ENCODE measurements at regions not wholly inside any gene's neighbourhood (a gene's known extent, or its start where the extent isn't known, plus 50 kb on each side); places are given as distances from the start of the nearest gene placed in this dataset.
A peak's percentile ranks its signal among the peaks of the same experiment; 100 is the strongest.

DNA sequence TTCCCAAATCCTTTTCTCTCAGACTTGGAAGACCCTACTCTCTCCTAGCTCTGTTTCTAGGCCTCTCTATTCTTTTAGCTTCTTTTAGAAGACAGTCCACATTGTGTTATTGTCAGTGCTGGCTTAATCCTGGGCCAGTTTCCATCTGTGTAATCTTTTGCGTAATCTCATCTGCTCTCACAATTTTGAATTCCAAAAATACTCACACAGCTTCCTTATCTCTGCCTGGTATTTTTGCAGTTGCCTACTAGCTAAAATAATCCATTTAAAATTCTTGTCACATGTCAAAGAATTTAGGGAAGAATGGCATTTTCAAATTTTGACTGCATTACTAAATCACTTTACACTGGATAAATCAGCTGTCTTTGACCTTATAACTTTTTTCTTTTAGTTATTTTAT, 200.6 kb upstream of the MEX3C start:
- H3K4me2 ChIP-seq, result peak overlapping the region in 5 of 11 experiments; percentile 8 to 49 (median 28); a peak in 10 of 22 replicates
- no peaks in the 10 kb centered on the region for H4K20me1 ChIP-seq
- peaks cover 0 to 28% (median 0%) of the 10 kb centered on the region in 10 experiments; a peak in 8 of 20 replicates for H3K4me1 ChIP-seq
- H3K36me3 ChIP-seq, result no peaks in the 10 kb centered on the region
- H3K27me3 ChIP-seq, result no peaks in the 10 kb centered on the region
- no peak overlapping the region for H3K9ac ChIP-seq
- H3K4me3 ChIP-seq, result no peak overlapping the region
- peak overlapping the region in 2 of 11 experiments; percentile 7 to 32; a peak in 1 of 22 replicates for H3K27ac ChIP-seq
- no peaks in the 10 kb centered on the region for H3K9me3 ChIP-seq (replicated peaks in 1 of 11)
- TF ChIP-seq Cebpa-rat (IDR thresholded peaks at IDR 0.05), result no peak

DNA sequence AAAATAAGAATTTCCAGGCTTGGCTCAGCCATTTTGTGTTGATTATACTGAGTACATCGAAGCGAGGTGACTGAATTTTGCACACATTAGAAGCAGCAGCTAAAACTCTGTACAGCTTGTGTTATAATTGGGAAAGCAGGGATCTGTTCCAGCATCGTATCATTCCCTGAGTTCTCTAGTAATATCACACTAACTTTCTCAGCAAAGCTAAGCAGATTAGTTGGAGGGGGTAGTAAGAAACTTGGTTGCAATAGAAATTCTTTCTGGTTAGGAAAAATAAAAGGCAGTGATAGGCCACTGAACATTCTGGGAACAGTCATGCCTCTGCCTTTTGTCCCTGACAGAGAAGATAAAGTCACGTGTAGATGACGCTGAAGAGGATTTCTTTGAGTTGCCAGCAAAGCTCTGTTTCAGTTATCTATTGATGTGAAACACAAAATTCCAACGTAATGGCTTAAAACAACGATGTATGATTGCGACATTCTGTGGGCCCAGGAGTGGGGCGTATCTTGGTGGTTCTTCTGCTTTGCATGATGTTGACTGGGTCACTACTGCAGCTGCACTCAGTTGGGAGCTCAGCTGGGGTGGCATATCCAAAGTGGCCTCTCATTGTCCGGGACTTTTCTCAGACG, 202.1 kb upstream of the MEX3C start:
- peak in 8 of 11 experiments; percentile 24 to 87 (median 47); a peak in 9 of 22 replicates for TF ChIP-seq Cebpa-rat (IDR thresholded peaks at IDR 0.05)
- no peaks in the 10 kb centered on the region for H4K20me1 ChIP-seq
- no peak overlapping the region for H3K4me3 ChIP-seq

DNA sequence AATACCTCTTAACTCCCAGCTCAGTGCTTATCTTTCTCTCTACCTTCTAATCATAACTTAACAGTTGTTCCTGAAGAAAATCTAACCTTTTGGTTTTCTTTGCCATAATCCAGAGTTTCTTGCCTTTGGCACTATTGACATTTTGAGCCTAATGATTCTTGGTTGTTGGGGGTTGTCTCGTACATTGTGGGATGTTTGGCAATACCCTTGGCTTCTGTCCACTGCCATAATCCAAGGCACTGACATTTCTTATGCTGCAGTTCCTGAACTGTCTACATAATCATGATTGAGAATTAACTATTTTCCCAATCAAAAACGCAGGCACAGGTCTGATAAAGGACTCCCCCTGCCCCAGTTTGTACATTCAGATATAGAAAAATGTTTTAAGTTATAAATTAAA, 203.2 kb upstream of the MEX3C start:
- no peak overlapping the region for H3K9ac ChIP-seq
- H3K4me2 ChIP-seq, result no peak overlapping the region
- TF ChIP-seq Cebpa-rat (IDR thresholded peaks at IDR 0.05), result no peak
- H4K20me1 ChIP-seq, result no peaks in the 10 kb centered on the region
- H3K27ac ChIP-seq, result no peak overlapping the region
- H3K27me3 ChIP-seq, result no peaks in the 10 kb centered on the region
- no peaks in the 10 kb centered on the region for H3K36me3 ChIP-seq
- H3K4me3 ChIP-seq, result no peak overlapping the region
- peaks cover 0 to 28% (median 0%) of the 10 kb centered on the region in 10 experiments; a peak in 8 of 20 replicates for H3K4me1 ChIP-seq
- no peaks in the 10 kb centered on the region for H3K9me3 ChIP-seq (replicated peaks in 1 of 11)

More for the DNA sequence above, 202.1 kb upstream of the MEX3C start:
- Histone ChIP-seq H3K4me1 (peaks cover 0 to 28% (median 0%) of the 10 kb centered on the region in 10 experiments; a peak in 8 of 20 replicates), H3K9ac (no peak overlapping the region), H3K36me3 (no peaks in the 10 kb centered on the region), H3K27ac (no peak overlapping the region), H3K27me3 (no peaks in the 10 kb centered on the region), H3K4me2 (peak overlapping the region in 3 of 11 experiments; percentile 11 to 18 (median 14); a peak in 4 of 22 replicates), H3K9me3 (replicated peaks in 1 of 11) (no peaks in the 10 kb centered on the region)

DNA sequence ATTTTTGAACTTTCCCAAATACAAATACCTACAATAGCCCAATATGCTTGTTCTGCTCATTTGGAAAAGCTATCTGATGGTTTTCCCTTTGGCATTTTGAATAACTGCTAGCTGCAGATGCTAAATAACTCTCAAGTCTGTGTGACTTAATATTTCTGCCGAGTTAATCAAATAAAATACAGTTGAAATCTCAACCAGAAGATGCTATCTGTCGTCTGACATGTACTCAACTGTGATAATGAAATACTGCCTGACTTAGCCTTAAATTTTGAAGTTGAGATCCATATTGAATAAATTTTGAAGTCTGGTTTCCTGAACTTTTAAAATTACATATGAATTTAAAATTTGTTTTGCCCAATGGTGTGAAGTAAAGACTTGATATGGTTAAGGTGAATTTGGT, 204.4 kb upstream of the MEX3C start:
- Histone ChIP-seq H3K4me3 (no peak overlapping the region), H3K4me1 (peaks cover 0 to 28% (median 0%) of the 10 kb centered on the region in 10 experiments; a peak in 8 of 20 replicates), H4K20me1 (no peaks in the 10 kb centered on the region), H3K9me3 (replicated peaks in 1 of 11) (no peaks in the 10 kb centered on the region), H3K36me3 (no peaks in the 10 kb centered on the region), H3K27me3 (no peaks in the 10 kb centered on the region), H3K9ac (no peak overlapping the region), H3K4me2 (no peak overlapping the region), H3K27ac (no peak overlapping the region)
- TF ChIP-seq Cebpa-rat (IDR thresholded peaks at IDR 0.05), result no peak

DNA sequence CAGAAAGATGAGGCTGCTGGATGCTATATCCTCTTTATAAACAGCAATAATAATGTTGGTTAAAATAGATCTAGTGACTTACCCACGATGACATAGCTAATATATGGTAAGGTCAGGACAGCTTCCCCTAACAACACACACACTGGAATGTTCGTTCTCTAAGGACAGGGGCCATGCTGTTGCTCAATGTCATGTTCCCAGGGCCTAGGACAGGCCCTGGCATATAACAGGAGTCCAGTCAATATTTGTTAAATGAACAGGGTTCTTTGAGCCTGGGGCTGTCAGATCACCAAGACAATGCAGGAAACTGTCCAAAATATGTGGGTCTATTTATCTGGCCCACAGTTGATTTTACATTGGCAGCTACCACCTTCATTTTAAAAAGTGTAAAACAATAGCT, 207.1 kb upstream of the MEX3C start:
- Histone ChIP-seq H4K20me1 (no peaks in the 10 kb centered on the region), H3K27me3 (no peaks in the 10 kb centered on the region), H3K27ac (no peak overlapping the region), H3K36me3 (no peaks in the 10 kb centered on the region), H3K4me2 (no peak overlapping the region), H3K9ac (no peak overlapping the region), H3K4me1 (peaks cover 0 to 4% (median 0%) of the 10 kb centered on the region in 10 experiments; a peak in 3 of 20 replicates), H3K9me3 (replicated peaks in 1 of 11) (no peaks in the 10 kb centered on the region), H3K4me3 (no peak overlapping the region)
- TF ChIP-seq Cebpa-rat (IDR thresholded peaks at IDR 0.05), result no peak

DNA sequence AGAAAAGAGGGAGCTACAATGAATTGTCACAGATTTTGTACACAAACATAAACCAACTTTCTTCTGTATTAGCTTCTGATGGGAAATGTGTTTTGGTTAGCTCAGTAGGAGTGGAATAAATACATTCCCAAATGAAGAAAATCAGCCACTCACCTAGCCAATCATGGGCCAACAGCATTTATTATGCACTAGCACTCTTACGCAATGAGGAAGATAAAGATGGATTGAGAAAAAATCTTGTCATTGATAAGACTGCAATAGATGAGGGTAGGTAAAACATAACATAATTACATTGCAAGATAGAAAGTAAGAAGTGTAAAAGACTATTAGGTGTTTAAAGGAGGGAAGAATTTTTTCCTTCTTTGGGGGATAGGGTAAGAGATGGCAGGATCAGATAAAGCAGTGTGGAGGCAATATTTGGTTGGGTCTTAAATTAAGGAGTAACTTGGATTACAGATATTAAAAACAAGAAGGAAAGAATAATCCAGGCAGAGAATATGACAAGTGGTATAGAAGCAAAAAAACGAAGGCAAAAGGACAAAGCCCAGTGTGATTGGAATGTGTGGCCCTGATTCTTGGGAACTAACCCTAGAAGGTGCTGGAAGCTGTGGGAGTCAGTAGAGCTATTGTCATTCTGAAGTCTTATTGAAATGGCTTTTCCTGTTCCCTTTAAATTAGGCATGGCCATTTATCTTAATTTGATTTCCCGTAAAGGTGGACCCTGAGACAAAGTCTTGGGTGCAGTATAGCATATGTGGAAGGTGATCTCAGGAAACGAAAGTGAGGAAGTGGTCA, 208.4 kb upstream of the MEX3C start:
- TF ChIP-seq Cebpa-rat (IDR thresholded peaks at IDR 0.05), result peak in 1 of 11 experiments; percentile 28; a peak in 1 of 22 replicates
- no peak overlapping the region for H3K27ac ChIP-seq
- no peak overlapping the region for H3K9ac ChIP-seq
- no peaks in the 10 kb centered on the region for H3K9me3 ChIP-seq (replicated peaks in 1 of 11)
- H3K4me2 ChIP-seq, result no peak overlapping the region
- no peaks in the 10 kb centered on the region for H3K27me3 ChIP-seq
- no peaks in the 10 kb centered on the region for H3K4me1 ChIP-seq
- H3K36me3 ChIP-seq, result no peaks in the 10 kb centered on the region
- H3K4me3 ChIP-seq, result no peak overlapping the region
- H4K20me1 ChIP-seq, result no peaks in the 10 kb centered on the region

DNA sequence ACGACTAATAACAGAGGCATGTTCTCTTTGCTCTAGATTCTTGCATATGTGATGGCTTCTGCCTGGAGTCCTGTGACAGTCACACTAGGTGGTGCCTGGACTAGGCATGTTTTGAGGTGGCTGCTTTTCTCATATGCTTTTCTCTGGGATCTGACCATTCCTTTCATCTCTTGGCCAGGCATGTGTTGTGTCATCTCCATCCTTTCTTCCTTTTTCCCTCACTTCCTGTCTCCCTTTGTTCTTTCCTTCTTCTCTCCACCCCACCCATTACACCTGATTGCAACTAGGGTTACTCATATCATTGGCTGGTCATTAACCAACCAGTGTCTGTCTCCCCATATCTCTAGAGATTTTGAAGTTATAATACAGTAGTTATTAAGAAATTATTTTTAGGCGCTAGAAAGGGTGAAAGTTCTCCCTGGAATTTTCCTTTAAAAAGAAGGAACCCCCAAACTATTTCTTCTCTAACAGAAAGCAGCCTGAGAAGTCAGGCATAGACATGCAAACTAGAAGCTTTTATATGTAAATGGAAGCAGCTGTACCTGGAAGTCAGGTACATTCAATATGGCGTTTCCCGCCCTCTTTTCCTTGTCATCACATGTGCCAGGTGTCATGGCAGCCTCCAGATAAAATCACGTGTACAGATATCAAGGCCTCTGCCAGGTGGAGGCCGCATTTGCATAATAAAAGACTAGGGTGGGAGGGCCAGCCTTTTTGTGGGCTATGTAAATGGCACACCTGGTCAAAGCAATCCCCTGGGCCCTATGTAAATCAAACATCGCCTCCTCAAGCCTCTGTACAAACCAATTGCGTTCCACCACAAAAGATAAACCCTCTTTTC, 220.4 kb upstream of the MEX3C start:
- Histone ChIP-seq H3K27me3 (no peaks in the 10 kb centered on the region), H3K4me3 (no peak overlapping the region), H3K9me3 (replicated peaks in 1 of 11) (no peaks in the 10 kb centered on the region), H3K9ac (no peak overlapping the region), H4K20me1 (no peaks in the 10 kb centered on the region), H3K27ac (no peak overlapping the region), H3K4me2 (no peak overlapping the region), H3K4me1 (no peaks in the 10 kb centered on the region), H3K36me3 (no peaks in the 10 kb centered on the region)
- TF ChIP-seq Cebpa-rat (IDR thresholded peaks at IDR 0.05), result no peak

DNA sequence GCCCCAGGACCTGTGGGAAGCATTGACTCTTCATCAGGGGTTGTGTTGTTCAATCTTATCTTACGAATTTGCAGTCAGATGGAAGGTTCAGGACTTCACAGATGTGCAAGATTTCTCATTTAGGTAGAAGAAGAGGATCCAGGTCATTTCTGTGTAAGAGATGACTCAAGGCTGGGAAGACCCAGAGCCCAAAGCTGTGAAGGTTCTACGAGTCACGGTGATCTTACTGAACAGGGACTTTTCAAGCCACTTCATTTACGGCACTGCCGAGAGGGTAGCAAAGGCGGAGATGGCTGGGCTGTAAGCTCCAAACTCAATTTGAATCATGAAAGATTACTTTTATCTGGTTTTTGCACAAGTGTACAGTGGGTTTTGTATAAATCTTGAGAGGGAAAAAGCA, 228.0 kb upstream of the MEX3C start:
- TF ChIP-seq Cebpa-rat (IDR thresholded peaks at IDR 0.05), result no peak
- Histone ChIP-seq H3K4me1 (peaks cover 0 to 7% (median 5%) of the 10 kb centered on the region in 10 experiments; a peak in 15 of 20 replicates), H3K9ac (no peak overlapping the region), H3K4me2 (no peak overlapping the region), H3K27me3 (no peaks in the 10 kb centered on the region), H3K27ac (no peak overlapping the region), H3K9me3 (replicated peaks in 1 of 11) (no peaks in the 10 kb centered on the region; a peak in 1 of 22 replicates), H3K4me3 (no peak overlapping the region), H4K20me1 (no peaks in the 10 kb centered on the region), H3K36me3 (no peaks in the 10 kb centered on the region)

DNA sequence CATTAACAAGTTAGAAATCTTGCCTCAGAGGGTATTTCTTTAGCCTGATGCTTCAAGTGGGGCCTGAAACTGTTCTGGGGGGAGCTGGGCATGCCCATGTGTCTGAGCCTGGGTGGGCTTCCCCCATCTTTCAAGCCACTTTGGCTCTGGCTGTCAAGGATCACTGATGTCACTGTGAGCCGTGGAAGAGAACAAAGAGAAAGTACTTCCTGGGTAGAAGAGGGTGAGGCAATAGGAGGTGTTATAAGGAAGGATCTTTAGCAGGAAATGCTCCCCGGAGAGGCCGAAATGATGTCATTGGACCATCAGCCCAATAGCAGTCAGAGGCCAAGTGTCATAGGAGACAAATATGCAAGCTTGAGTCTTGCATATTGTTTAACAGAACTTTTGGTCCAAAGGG, 228.4 kb upstream of the MEX3C start:
- Histone ChIP-seq H3K4me2 (no peak overlapping the region), H3K4me1 (peaks cover 0 to 11% (median 7%) of the 10 kb centered on the region in 10 experiments; a peak in 15 of 20 replicates), H3K27me3 (no peaks in the 10 kb centered on the region), H3K9me3 (replicated peaks in 1 of 11) (no peaks in the 10 kb centered on the region; a peak in 1 of 22 replicates), H4K20me1 (no peaks in the 10 kb centered on the region), H3K36me3 (no peaks in the 10 kb centered on the region), H3K9ac (no peak overlapping the region), H3K4me3 (no peak overlapping the region), H3K27ac (no peak overlapping the region)
- TF ChIP-seq Cebpa-rat (IDR thresholded peaks at IDR 0.05), result no peak
